ENCODE measurements at regions not wholly inside any gene's neighbourhood (a gene's known extent, or its start where the extent isn't known, plus 50 kb on each side); places are given as distances from the start of the nearest gene placed in this dataset.

DNA sequence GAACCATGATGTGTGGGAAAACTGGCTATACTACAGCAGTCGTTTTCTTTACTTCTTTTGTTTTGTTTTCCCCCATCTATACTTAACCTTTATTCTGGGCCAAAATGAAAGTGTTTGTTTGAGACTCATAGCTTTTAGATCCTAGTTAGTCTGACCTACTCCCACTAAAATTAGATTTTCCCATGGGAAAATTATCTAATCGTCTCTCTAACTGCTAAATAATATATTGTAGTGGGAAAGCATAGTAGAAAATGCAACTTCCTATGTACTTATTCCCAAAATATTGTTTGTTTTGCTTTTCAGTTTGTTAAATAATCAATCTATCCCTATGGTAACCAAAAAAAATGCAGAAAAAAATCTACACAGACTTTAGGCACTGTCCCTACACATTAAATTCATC, 96.6 kb downstream of the NOC3L start:
- no peak overlapping the region for H2BK120ac ChIP-seq (ENCODE audit: insufficient read depth, low read length, poor library complexity)
- no peak overlapping the region for H3K27ac ChIP-seq (ENCODE audit: low read depth, low read length)
- no peaks in the 10 kb centered on the region for H3K27me3 ChIP-seq (ENCODE audit: insufficient read depth, low read length)
- H3K36me3 ChIP-seq (ENCODE audit: control insufficient read depth in 1 of 2, insufficient read depth in 2 of 2, low read length in 2 of 2): no peaks in the 10 kb centered on the region
- H2BK12ac ChIP-seq (ENCODE audit: low read length): no peak overlapping the region
- H2AFZ ChIP-seq (ENCODE audit: insufficient read depth, low read length, poor library complexity): no peak overlapping the region
- no peak overlapping the region for H2AK5ac ChIP-seq (ENCODE audit: low read length)
- H3K4me2 ChIP-seq (ENCODE audit: low read length): no peak overlapping the region
- WGBS (ENCODE audit: extremely low coverage, insufficient coverage, insufficient read length): no CpG with 5 or more reads among the region's 2 CpGs
- no peak overlapping the region for H3K14ac ChIP-seq (ENCODE audit: low read length)
- no peaks in the 10 kb centered on the region for H3K9me3 ChIP-seq (ENCODE audit: insufficient read depth, low read depth, low read length)
- H4K12ac ChIP-seq (ENCODE audit: low read depth, low read length): no peak overlapping the region
- no peak for DNase-seq
- H3K4ac ChIP-seq (ENCODE audit: low read depth, low read length): no peak overlapping the region
- no peak overlapping the region for H4K8ac ChIP-seq (ENCODE audit: low read depth, low read length)
- H4K91ac ChIP-seq (ENCODE audit: low read depth, low read length): no peak overlapping the region
- no peaks in the 10 kb centered on the region for H3K79me1 ChIP-seq (ENCODE audit: low read length)
- no peak overlapping the region for H3K23ac ChIP-seq (ENCODE audit: low read length)
- H3K4me3 ChIP-seq (ENCODE audit: low read depth, low read length): no peak overlapping the region
- H3K4me1 ChIP-seq (ENCODE audit: control insufficient read depth in 1 of 2, insufficient read depth in 2 of 2, low read length in 2 of 2): no peaks in the 10 kb centered on the region
- H2BK5ac ChIP-seq (ENCODE audit: low read depth, low read length, poor library complexity): no peak overlapping the region
- no peaks in the 10 kb centered on the region for H3K79me2 ChIP-seq (ENCODE audit: control insufficient read depth, insufficient read depth, low read length, poor library complexity)
- no peak overlapping the region for H3K9ac ChIP-seq (ENCODE audit: low read length)
- no peak overlapping the region for H3K18ac ChIP-seq (ENCODE audit: low read length)

DNA sequence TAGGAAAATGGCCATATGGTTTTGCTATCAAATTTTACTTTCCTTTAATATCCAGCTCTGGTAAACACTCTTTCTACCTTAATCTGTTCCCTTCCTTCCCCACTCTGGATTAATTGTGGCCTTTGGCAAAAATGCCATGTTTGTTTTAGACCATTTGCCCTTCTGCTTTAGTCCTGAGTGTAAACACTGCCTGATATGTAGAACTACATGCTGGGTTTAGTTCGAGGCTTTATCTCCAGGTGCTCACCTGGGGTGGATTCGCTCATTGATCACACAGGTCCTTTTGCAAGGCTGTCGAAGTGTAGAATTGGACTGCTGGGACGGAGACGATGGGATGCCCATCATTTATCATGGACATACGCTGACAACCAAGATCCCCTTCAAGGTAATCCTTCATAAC, 94.1 kb downstream of the NOC3L start:
- H3K4ac ChIP-seq (ENCODE audit: low read depth, low read length): no peak overlapping the region
- whole genome bisulfite sequencing (ENCODE audit: extremely low coverage, insufficient coverage, insufficient read length): no CpG with 5 or more reads among the region's 6 CpGs
- peaks cover 2% of the 10 kb centered on the region for H3K9me3 ChIP-seq (ENCODE audit: insufficient read depth, low read depth, low read length)
- no peaks in the 10 kb centered on the region for H3K27me3 ChIP-seq (ENCODE audit: insufficient read depth, low read length)
- no peaks in the 10 kb centered on the region for H3K36me3 ChIP-seq (ENCODE audit: control insufficient read depth in 1 of 2, insufficient read depth in 2 of 2, low read length in 2 of 2)
- no peaks in the 10 kb centered on the region for H3K79me1 ChIP-seq (ENCODE audit: low read length)
- H3K9ac ChIP-seq (ENCODE audit: low read length): no peak overlapping the region
- H4K12ac ChIP-seq (ENCODE audit: low read depth, low read length): no peak overlapping the region
- H3K4me3 ChIP-seq (ENCODE audit: low read depth, low read length): no peak overlapping the region
- no peak overlapping the region for H3K4me2 ChIP-seq (ENCODE audit: low read length)
- H2BK120ac ChIP-seq (ENCODE audit: insufficient read depth, low read length, poor library complexity): no peak overlapping the region
- no peaks in the 10 kb centered on the region for H3K4me1 ChIP-seq (ENCODE audit: control insufficient read depth in 1 of 2, insufficient read depth in 2 of 2, low read length in 2 of 2)
- no peak overlapping the region for H3K27ac ChIP-seq (ENCODE audit: low read depth, low read length)
- no peak overlapping the region for H3K18ac ChIP-seq (ENCODE audit: low read length)
- H2AFZ ChIP-seq (ENCODE audit: insufficient read depth, low read length, poor library complexity): no peak overlapping the region
- no peak overlapping the region for H3K23ac ChIP-seq (ENCODE audit: low read length)
- H2BK5ac ChIP-seq (ENCODE audit: low read depth, low read length, poor library complexity): no peak overlapping the region
- no peak overlapping the region for H4K91ac ChIP-seq (ENCODE audit: low read depth, low read length)
- H2BK12ac ChIP-seq (ENCODE audit: low read length): no peak overlapping the region
- H2AK5ac ChIP-seq (ENCODE audit: low read length): no peak overlapping the region
- H3K79me2 ChIP-seq (ENCODE audit: control insufficient read depth, insufficient read depth, low read length, poor library complexity): no peaks in the 10 kb centered on the region
- H4K8ac ChIP-seq (ENCODE audit: low read depth, low read length): no peak overlapping the region
- DNase-seq: no peak
- H3K14ac ChIP-seq (ENCODE audit: low read length): no peak overlapping the region

- H3K36me3 ChIP-seq (ENCODE audit: control insufficient read depth in 1 of 2, insufficient read depth in 2 of 2, low read length in 2 of 2): no peaks in the 10 kb centered on the region
- no peaks in the 10 kb centered on the region for H3K79me2 ChIP-seq (ENCODE audit: control insufficient read depth, insufficient read depth, low read length, poor library complexity)
- no peaks in the 10 kb centered on the region for H3K4me1 ChIP-seq (ENCODE audit: control insufficient read depth in 1 of 2, insufficient read depth in 2 of 2, low read length in 2 of 2)
- H3K9me3 ChIP-seq (ENCODE audit: insufficient read depth, low read depth, low read length): peaks cover 2% of the 10 kb centered on the region
- no CpG with 5 or more reads among the region's 6 CpGs for WGBS (ENCODE audit: extremely low coverage, insufficient coverage, insufficient read length)
- H3K27ac ChIP-seq (ENCODE audit: low read depth, low read length): no peak overlapping the region
- H4K91ac ChIP-seq (ENCODE audit: low read depth, low read length): no peak overlapping the region
- H3K27me3 ChIP-seq (ENCODE audit: insufficient read depth, low read length): no peaks in the 10 kb centered on the region
- H3K14ac ChIP-seq (ENCODE audit: low read length): no peak overlapping the region
- no peak overlapping the region for H2BK5ac ChIP-seq (ENCODE audit: low read depth, low read length, poor library complexity)
- H2BK12ac ChIP-seq (ENCODE audit: low read length): no peak overlapping the region
- H3K4me2 ChIP-seq (ENCODE audit: low read length): no peak overlapping the region
- H3K4ac ChIP-seq (ENCODE audit: low read depth, low read length): no peak overlapping the region
- no peak overlapping the region for H3K23ac ChIP-seq (ENCODE audit: low read length)
- H4K12ac ChIP-seq (ENCODE audit: low read depth, low read length): no peak overlapping the region
- no peak overlapping the region for H2AFZ ChIP-seq (ENCODE audit: insufficient read depth, low read length, poor library complexity)
- DNase-seq: no peak
- H3K79me1 ChIP-seq (ENCODE audit: low read length): no peaks in the 10 kb centered on the region
- no peak overlapping the region for H2BK120ac ChIP-seq (ENCODE audit: insufficient read depth, low read length, poor library complexity)
- H2AK5ac ChIP-seq (ENCODE audit: low read length): no peak overlapping the region
- H3K18ac ChIP-seq (ENCODE audit: low read length): no peak overlapping the region
- no peak overlapping the region for H3K9ac ChIP-seq (ENCODE audit: low read length)
- H4K8ac ChIP-seq (ENCODE audit: low read depth, low read length): no peak overlapping the region
- no peak overlapping the region for H3K4me3 ChIP-seq (ENCODE audit: low read depth, low read length)
Observed at GRCh38 chr10:94274142-94274787, 88.5 kb downstream of the NOC3L start.

GRCh38 chr10:94276140-94276539, 86.6 kb downstream of the NOC3L start:
- peaks cover 2% of the 10 kb centered on the region for H3K9me3 ChIP-seq (ENCODE audit: insufficient read depth, low read depth, low read length)
- H3K18ac ChIP-seq (ENCODE audit: low read length): no peak overlapping the region
- H2AK5ac ChIP-seq (ENCODE audit: low read length): no peak overlapping the region
- no peak overlapping the region for H2BK120ac ChIP-seq (ENCODE audit: insufficient read depth, low read length, poor library complexity)
- H2BK12ac ChIP-seq (ENCODE audit: low read length): no peak overlapping the region
- no peak overlapping the region for H3K27ac ChIP-seq (ENCODE audit: low read depth, low read length)
- WGBS (ENCODE audit: extremely low coverage, insufficient coverage, insufficient read length): no CpG with 5 or more reads among the region's 3 CpGs
- no peaks in the 10 kb centered on the region for H3K79me2 ChIP-seq (ENCODE audit: control insufficient read depth, insufficient read depth, low read length, poor library complexity)
- DNase-seq: no peak
- H3K14ac ChIP-seq (ENCODE audit: low read length): no peak overlapping the region
- H3K9ac ChIP-seq (ENCODE audit: low read length): no peak overlapping the region
- no peaks in the 10 kb centered on the region for H3K4me1 ChIP-seq (ENCODE audit: control insufficient read depth in 1 of 2, insufficient read depth in 2 of 2, low read length in 2 of 2)
- no peak overlapping the region for H3K4me3 ChIP-seq (ENCODE audit: low read depth, low read length)
- H4K8ac ChIP-seq (ENCODE audit: low read depth, low read length): no peak overlapping the region
- no peak overlapping the region for H4K91ac ChIP-seq (ENCODE audit: low read depth, low read length)
- H2BK5ac ChIP-seq (ENCODE audit: low read depth, low read length, poor library complexity): no peak overlapping the region
- H2AFZ ChIP-seq (ENCODE audit: insufficient read depth, low read length, poor library complexity): no peak overlapping the region
- no peak overlapping the region for H4K12ac ChIP-seq (ENCODE audit: low read depth, low read length)
- no peaks in the 10 kb centered on the region for H3K27me3 ChIP-seq (ENCODE audit: insufficient read depth, low read length)
- no peak overlapping the region for H3K23ac ChIP-seq (ENCODE audit: low read length)
- H3K36me3 ChIP-seq (ENCODE audit: control insufficient read depth in 1 of 2, insufficient read depth in 2 of 2, low read length in 2 of 2): no peaks in the 10 kb centered on the region
- H3K4me2 ChIP-seq (ENCODE audit: low read length): no peak overlapping the region
- H3K79me1 ChIP-seq (ENCODE audit: low read length): no peaks in the 10 kb centered on the region
- no peak overlapping the region for H3K4ac ChIP-seq (ENCODE audit: low read depth, low read length)

All from trophoblast cell (in vitro differentiated cells and primary cell).